CD4-positive, alpha-beta T cell treated with Interleukin-12 subunit alpha and Interleukin-12 subunit beta, for 1 hour (primary cell): ENCODE measurements at regions not wholly inside any gene's neighbourhood (a gene's known extent, or its start where the extent isn't known, plus 50 kb on each side); places are given as distances from the start of the nearest gene placed in this dataset.

Experiments used
- DNase-seq: peaks from one replicate; pipeline ENCODE4 v3.0.0-alpha.2; 2020

- no peak for DNase-seq
These were observed 194.5 kb upstream of the TSC22D2 start for GRCh38 chr3:150213577-150213976.

- DNase-seq = no peak
These were observed 197.5 kb upstream of the TSC22D2 start for GRCh38 chr3:150210461-150211110.

- DNase-seq = no peak
These were observed 204.8 kb upstream of the TSC22D2 start for GRCh38 chr3:150203273-150203672.

GRCh38 chr3:150202711-150203110, 205.4 kb upstream of the TSC22D2 start:
- DNase-seq = no peak

GRCh38 chr3:150194957-150195356, 213.1 kb upstream of the TSC22D2 start:
- DNase-seq = no peak

GRCh38 chr3:150194513-150194912, 213.6 kb upstream of the TSC22D2 start:
- DNase-seq = no peak

- no peak for DNase-seq
These were observed 213.9 kb upstream of the PFN2 start for GRCh38 chr3:150184426-150185071.

GRCh38 chr3:150183678-150184425, 213.2 kb upstream of the PFN2 start:
- DNase-seq = peak; percentile 44

GRCh38 chr3:150180334-150180733, 209.6 kb upstream of the PFN2 start:
- DNase-seq = no peak

GRCh38 chr3:150179330-150179729, 208.6 kb upstream of the PFN2 start:
- DNase-seq = no peak

GRCh38 chr3:150177673-150178381, 207.1 kb upstream of the PFN2 start:
- DNase-seq = no peak

- no peak for DNase-seq
These were observed 203.5 kb upstream of the PFN2 start for GRCh38 chr3:150174179-150174578.

- no peak for DNase-seq
These were observed 201.7 kb upstream of the PFN2 start for GRCh38 chr3:150172356-150172755.

GRCh38 chr3:150170852-150171520, 200.3 kb upstream of the PFN2 start:
- no peak for DNase-seq

GRCh38 chr3:150169330-150169940, 198.7 kb upstream of the PFN2 start:
- no peak for DNase-seq

GRCh38 chr3:150168698-150169097, 198.0 kb upstream of the PFN2 start:
- no peak for DNase-seq

GRCh38 chr3:150165396-150166094, 194.8 kb upstream of the PFN2 start:
- no peak for DNase-seq

GRCh38 chr3:150161011-150161410, 190.3 kb upstream of the PFN2 start:
- DNase-seq = no peak

GRCh38 chr3:150158943-150159625, 188.4 kb upstream of the PFN2 start:
- no peak for DNase-seq

GRCh38 chr3:150152567-150152966, 181.9 kb upstream of the PFN2 start:
- no peak for DNase-seq

- no peak for DNase-seq
These were observed 179.9 kb upstream of the PFN2 start for GRCh38 chr3:150150633-150151032.
